ENCODE measurements at regions not wholly inside any gene's neighbourhood (a gene's known extent, or its start where the extent isn't known, plus 50 kb on each side); places are given as distances from the start of the nearest gene placed in this dataset.

- TF ChIP-seq, protein P1, sequence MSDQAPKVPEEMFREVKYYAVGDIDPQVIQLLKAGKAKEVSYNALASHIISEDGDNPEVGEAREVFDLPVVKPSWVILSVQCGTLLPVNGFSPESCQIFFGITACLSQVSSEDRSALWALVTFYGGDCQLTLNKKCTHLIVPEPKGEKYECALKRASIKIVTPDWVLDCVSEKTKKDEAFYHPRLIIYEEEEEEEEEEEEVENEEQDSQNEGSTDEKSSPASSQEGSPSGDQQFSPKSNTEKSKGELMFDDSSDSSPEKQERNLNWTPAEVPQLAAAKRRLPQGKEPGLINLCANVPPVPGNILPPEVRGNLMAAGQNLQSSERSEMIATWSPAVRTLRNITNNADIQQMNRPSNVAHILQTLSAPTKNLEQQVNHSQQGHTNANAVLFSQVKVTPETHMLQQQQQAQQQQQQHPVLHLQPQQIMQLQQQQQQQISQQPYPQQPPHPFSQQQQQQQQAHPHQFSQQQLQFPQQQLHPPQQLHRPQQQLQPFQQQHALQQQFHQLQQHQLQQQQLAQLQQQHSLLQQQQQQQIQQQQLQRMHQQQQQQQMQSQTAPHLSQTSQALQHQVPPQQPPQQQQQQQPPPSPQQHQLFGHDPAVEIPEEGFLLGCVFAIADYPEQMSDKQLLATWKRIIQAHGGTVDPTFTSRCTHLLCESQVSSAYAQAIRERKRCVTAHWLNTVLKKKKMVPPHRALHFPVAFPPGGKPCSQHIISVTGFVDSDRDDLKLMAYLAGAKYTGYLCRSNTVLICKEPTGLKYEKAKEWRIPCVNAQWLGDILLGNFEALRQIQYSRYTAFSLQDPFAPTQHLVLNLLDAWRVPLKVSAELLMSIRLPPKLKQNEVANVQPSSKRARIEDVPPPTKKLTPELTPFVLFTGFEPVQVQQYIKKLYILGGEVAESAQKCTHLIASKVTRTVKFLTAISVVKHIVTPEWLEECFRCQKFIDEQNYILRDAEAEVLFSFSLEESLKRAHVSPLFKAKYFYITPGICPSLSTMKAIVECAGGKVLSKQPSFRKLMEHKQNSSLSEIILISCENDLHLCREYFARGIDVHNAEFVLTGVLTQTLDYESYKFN (CRISPR knock-in tag; conservative IDR thresholded peaks at IDR 0.05) = peak; percentile 96
- TF ChIP-seq MAFF (IDR thresholded peaks at IDR 0.05; ENCODE audit: low read depth, low read length) (no peak), ZNF552 (CRISPR knock-in tag; IDR thresholded peaks at IDR 0.05; ENCODE audit: borderline replicate concordance) (no peak), CCDC6 (CRISPR knock-in tag; IDR thresholded peaks at IDR 0.05) (no peak), NCOA5 (CRISPR knock-in tag; IDR thresholded peaks at IDR 0.05) (no peak), RARA (CRISPR knock-in tag; IDR thresholded peaks at IDR 0.05) (0 out of 2 replicates have a peak, but pooled peaks have one; percentile 32), TCF7 (IDR thresholded peaks at IDR 0.05; ENCODE audit: low read depth) (0 out of 2 replicates have a peak, but pooled peaks have one; percentile 51), GATAD1 (CRISPR knock-in tag; IDR thresholded peaks at IDR 0.05) (no peak), SAFB2 (CRISPR knock-in tag; IDR thresholded peaks at IDR 0.05; ENCODE audit: borderline replicate concordance, low read depth) (no peak), TBX3 (IDR thresholded peaks at IDR 0.05; ENCODE audit: borderline replicate concordance) (no peak), ZNF558 (CRISPR knock-in tag; IDR thresholded peaks at IDR 0.05; ENCODE audit: borderline replicate concordance) (no peak), ZNF660 (CRISPR knock-in tag; IDR thresholded peaks at IDR 0.05; ENCODE audit: borderline replicate concordance, low read depth) (no peak), THAP7 (CRISPR knock-in tag; IDR thresholded peaks at IDR 0.05) (no peak), ZNF275 (CRISPR knock-in tag; IDR thresholded peaks at IDR 0.05; ENCODE audit: borderline replicate concordance) (no peak), FOXM1 (CRISPR knock-in tag; IDR thresholded peaks at IDR 0.05) (no peak), ZNF281 (CRISPR knock-in tag; IDR thresholded peaks at IDR 0.05; ENCODE audit: borderline replicate concordance) (no peak), ATF7-NPFF (CRISPR knock-in tag; IDR thresholded peaks at IDR 0.05; ENCODE audit: low read depth) (no peak), SRSF4 (IDR thresholded peaks at IDR 0.05; ENCODE audit: low read depth, low read length, poor library complexity, severe bottlenecking) (no peak), TSC22D2 (CRISPR knock-in tag; IDR thresholded peaks at IDR 0.05; ENCODE audit: borderline replicate concordance) (no peak), SP2 (CRISPR knock-in tag; IDR thresholded peaks at IDR 0.05) (no peak), ZBTB1 (CRISPR knock-in tag; IDR thresholded peaks at IDR 0.05; ENCODE audit: borderline replicate concordance) (no peak)
- TF ChIP-seq, protein P2, sequence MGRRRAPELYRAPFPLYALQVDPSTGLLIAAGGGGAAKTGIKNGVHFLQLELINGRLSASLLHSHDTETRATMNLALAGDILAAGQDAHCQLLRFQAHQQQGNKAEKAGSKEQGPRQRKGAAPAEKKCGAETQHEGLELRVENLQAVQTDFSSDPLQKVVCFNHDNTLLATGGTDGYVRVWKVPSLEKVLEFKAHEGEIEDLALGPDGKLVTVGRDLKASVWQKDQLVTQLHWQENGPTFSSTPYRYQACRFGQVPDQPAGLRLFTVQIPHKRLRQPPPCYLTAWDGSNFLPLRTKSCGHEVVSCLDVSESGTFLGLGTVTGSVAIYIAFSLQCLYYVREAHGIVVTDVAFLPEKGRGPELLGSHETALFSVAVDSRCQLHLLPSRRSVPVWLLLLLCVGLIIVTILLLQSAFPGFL (CRISPR knock-in tag; IDR thresholded peaks at IDR 0.05) = no peak
Observed at GRCh38 chr5:35483780-35484179, 133.9 kb upstream of the SPEF2 start (continued).

Measured in HepG2 (cell line).